OCI-LY3 (cell line): ENCODE measurements at regions not wholly inside any gene's neighbourhood (a gene's known extent, or its start where the extent isn't known, plus 50 kb on each side); places are given as distances from the start of the nearest gene placed in this dataset.

Experiments used
- H2AFZ ChIP-seq: fragments of 200-600, 300-600 bp; shearing (Covaris generic); 2 replicates; pipeline ENCODE4 v1.6.0; 2014; ENCODE audit warnings: antibody characterized with exemption, low read depth, low read length
- H3K27ac ChIP-seq: fragments of 200-600, 300-600 bp; sonication (generic); 2 replicates; pipeline ENCODE4 v1.5.1; 2014; ENCODE audit warnings: mild to moderate bottlenecking, low read length, moderate library complexity, mixed read lengths
- H3K27me3 ChIP-seq: fragments of 200-600, 300-600 bp; sonication (generic); 2 replicates; pipeline ENCODE4 v1.6.1; 2014; ENCODE audit warnings: low read depth, low read length, mixed read lengths
- H3K36me3 ChIP-seq: fragments of 200-600, 300-600 bp; sonication (generic); replicated peaks from 2 replicates; pipeline ENCODE3; 2014; ENCODE audit warnings: low read depth, low read length, mixed read lengths
- H3K4me1 ChIP-seq: fragments of 300-600, 200-600 bp; sonication (generic); 2 replicates; pipeline ENCODE4 v1.6.1; 2014; ENCODE audit warnings: low read length, mixed read lengths
- H3K4me2 ChIP-seq: fragments of 200-600, 300-600 bp; sonication (generic); 2 replicates; pipeline ENCODE4 v1.6.1; 2014; ENCODE audit warnings: low read length, mixed read lengths
- H3K4me3 ChIP-seq: fragments of 300-600, 200-600 bp; sonication (generic); 2 replicates; pipeline ENCODE4 v1.5.1; 2014; ENCODE audit warnings: antibody characterized with exemption, mild to moderate bottlenecking, low read length, moderate library complexity
- H3K79me2 ChIP-seq: fragments of 300-600, 200-600 bp; shearing (Covaris generic); 2 replicates; pipeline ENCODE4 v1.6.1; 2014; ENCODE audit warnings: mild to moderate bottlenecking, low read length, mixed read lengths
- H3K9ac ChIP-seq: fragments of 300-600, 200-600 bp; shearing (Covaris generic); 2 replicates; pipeline ENCODE4 v1.6.0; 2014; ENCODE audit warnings: mild to moderate bottlenecking, low read length, moderate library complexity
- H3K9me3 ChIP-seq: fragments of 200-600, 300-600 bp; shearing (Covaris generic); 2 replicates; pipeline ENCODE4 v1.6.1; 2014; ENCODE audit warnings: low read length, mixed read lengths; ENCODE audit not compliant: insufficient read depth
- H4K20me1 ChIP-seq: fragments of 200-600, 300-600 bp; sonication (generic); 2 replicates; pipeline ENCODE4 v1.6.1; 2016; ENCODE audit warnings: low read length, mixed read lengths; ENCODE audit not compliant: insufficient read depth
- CTCF ChIP-seq: fragments of 200-600, 300-600 bp; sonication (generic); IDR thresholded peaks from 2 replicates; pipeline ENCODE4 v1.5.1; 2014; ENCODE audit warnings: antibody characterized with exemption, low read length, low read depth
- EZH2phosphoT487 ChIP-seq: fragments of 200-600 bp; shearing (Covaris generic); IDR thresholded peaks from 2 replicates; pipeline ENCODE4 v1.6.1; 2018; ENCODE audit warnings: antibody characterized with exemption, mixed run types, low read depth

GRCh38 chr11:33574331-33574730 is 126.3 kb downstream of the C11orf91 start:
- peaks cover 37% of the 10 kb centered on the region for H3K27me3 ChIP-seq
- peaks cover 15% of the 10 kb centered on the region for H3K4me1 ChIP-seq
- no peak overlapping the region for H3K9ac ChIP-seq
- no peak for TF ChIP-seq EZH2phosphoT487
- TF ChIP-seq CTCF: no peak
- H3K9me3 ChIP-seq: no peaks in the 10 kb centered on the region; the same call in 1 of the 2 replicates
- H3K27ac ChIP-seq: no peak overlapping the region
- no peaks in the 10 kb centered on the region for H3K79me2 ChIP-seq
- no peak overlapping the region for H2AFZ ChIP-seq
- H3K4me2 ChIP-seq: no peak overlapping the region
- no peaks in the 10 kb centered on the region for H3K36me3 ChIP-seq
- no peak overlapping the region for H3K4me3 ChIP-seq
- H4K20me1 ChIP-seq: no peaks in the 10 kb centered on the region

GRCh38 chr11:33569333-33569732 is 131.3 kb downstream of the C11orf91 start:
- no peaks in the 10 kb centered on the region for H4K20me1 ChIP-seq

GRCh38 chr11:33567004-33567403 is 133.6 kb downstream of the C11orf91 start:
- Histone ChIP-seq H3K9me3 (no peaks in the 10 kb centered on the region), H3K36me3 (no peaks in the 10 kb centered on the region), H3K27me3 (peaks cover 27% of the 10 kb centered on the region), H4K20me1 (no peaks in the 10 kb centered on the region), H3K4me2 (no peak overlapping the region), H3K27ac (no peak overlapping the region), H3K79me2 (no peaks in the 10 kb centered on the region), H3K4me1 (peaks cover 13% of the 10 kb centered on the region), H3K9ac (no peak overlapping the region), H3K4me3 (no peak overlapping the region), H2AFZ (no peak overlapping the region)
- no peak for TF ChIP-seq CTCF
- TF ChIP-seq EZH2phosphoT487: no peak

More at GRCh38 chr11:33569333-33569732, 131.3 kb downstream of the C11orf91 start:
- H3K36me3 ChIP-seq: no peaks in the 10 kb centered on the region
- no peak overlapping the region for H3K27ac ChIP-seq
- no peak overlapping the region for H3K4me2 ChIP-seq
- no peaks in the 10 kb centered on the region for H3K79me2 ChIP-seq
- no peak overlapping the region for H3K4me3 ChIP-seq
- H3K27me3 ChIP-seq: peaks cover 27% of the 10 kb centered on the region
- no peak for TF ChIP-seq CTCF
- no peak for TF ChIP-seq EZH2phosphoT487
- no peak overlapping the region for H3K9ac ChIP-seq
- H2AFZ ChIP-seq: no peak overlapping the region
- H3K4me1 ChIP-seq: 0 out of 2 replicates have a peak, but pooled peaks cover 4% of the 10 kb centered on the region
- H3K9me3 ChIP-seq: no peaks in the 10 kb centered on the region; the same call in 1 of the 2 replicates

GRCh38 chr11:33564856-33565453 is 135.7 kb downstream of the C11orf91 start:
- Histone ChIP-seq H4K20me1 (no peaks in the 10 kb centered on the region), H3K79me2 (no peaks in the 10 kb centered on the region), H3K4me1 (peaks cover 14% of the 10 kb centered on the region), H3K9me3 (no peaks in the 10 kb centered on the region), H3K27ac (no peak overlapping the region), H2AFZ (no peak overlapping the region), H3K36me3 (no peaks in the 10 kb centered on the region), H3K4me2 (no peak overlapping the region), H3K9ac (no peak overlapping the region), H3K4me3 (no peak overlapping the region), H3K27me3 (peaks cover 27% of the 10 kb centered on the region)
- no peak for TF ChIP-seq EZH2phosphoT487
- no peak for TF ChIP-seq CTCF
